ENCODE measurements at regions not wholly inside any gene's neighbourhood (a gene's known extent, or its start where the extent isn't known, plus 50 kb on each side); places are given as distances from the start of the nearest gene placed in this dataset.
"Not testable (repeated sequence)": the region's sequence is repeated elsewhere in the genome, so short reads cannot be mapped to it uniquely, and the experiment has no call there.

GRCh38 chr2:94576486-94576885, 294.7 kb upstream of the TEKT4 start:
- not testable (repeated sequence) for DNase-seq

GRCh38 chr2:94577160-94577559, 294.1 kb upstream of the TEKT4 start:
- not testable (repeated sequence) for DNase-seq

- DNase-seq = not testable (repeated sequence)
These were observed 292.0 kb upstream of the TEKT4 start for GRCh38 chr2:94579221-94579620.

DNA sequence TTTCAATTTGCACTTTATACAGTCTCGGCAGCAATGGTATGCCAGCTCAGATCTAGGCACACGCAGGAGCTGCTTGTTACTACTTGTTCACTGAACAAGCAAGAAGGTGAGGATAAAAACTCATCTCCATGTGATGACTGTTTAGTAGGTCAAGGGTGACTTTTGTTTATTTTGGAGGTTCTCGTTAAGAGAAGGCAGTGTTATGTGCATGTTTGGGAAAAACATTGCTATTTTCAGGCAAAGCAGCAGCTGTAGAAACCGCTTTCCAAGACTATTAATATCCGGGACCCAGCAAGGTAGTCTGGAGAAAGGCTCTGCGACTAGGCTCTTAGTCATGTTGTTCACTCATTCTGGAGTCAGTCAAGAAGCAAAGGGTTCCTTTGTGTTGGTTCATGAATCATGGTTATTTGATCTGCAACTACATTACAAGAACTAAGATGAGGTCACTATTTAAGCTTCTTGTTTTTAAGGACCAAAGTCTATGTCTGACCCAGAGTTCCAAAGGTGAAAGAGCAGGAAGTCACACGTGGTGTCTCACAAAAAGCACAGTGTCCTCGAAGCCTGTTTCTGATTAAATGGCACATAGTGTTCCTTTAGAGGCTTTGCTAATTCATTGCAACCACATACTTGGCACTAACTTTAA, 288.0 kb upstream of the TEKT4 start:
- DNase-seq = not testable (repeated sequence)

- DNase-seq = not testable (repeated sequence)
These were observed 286.7 kb upstream of the TEKT4 start for GRCh38 chr2:94584569-94584968.

DNA sequence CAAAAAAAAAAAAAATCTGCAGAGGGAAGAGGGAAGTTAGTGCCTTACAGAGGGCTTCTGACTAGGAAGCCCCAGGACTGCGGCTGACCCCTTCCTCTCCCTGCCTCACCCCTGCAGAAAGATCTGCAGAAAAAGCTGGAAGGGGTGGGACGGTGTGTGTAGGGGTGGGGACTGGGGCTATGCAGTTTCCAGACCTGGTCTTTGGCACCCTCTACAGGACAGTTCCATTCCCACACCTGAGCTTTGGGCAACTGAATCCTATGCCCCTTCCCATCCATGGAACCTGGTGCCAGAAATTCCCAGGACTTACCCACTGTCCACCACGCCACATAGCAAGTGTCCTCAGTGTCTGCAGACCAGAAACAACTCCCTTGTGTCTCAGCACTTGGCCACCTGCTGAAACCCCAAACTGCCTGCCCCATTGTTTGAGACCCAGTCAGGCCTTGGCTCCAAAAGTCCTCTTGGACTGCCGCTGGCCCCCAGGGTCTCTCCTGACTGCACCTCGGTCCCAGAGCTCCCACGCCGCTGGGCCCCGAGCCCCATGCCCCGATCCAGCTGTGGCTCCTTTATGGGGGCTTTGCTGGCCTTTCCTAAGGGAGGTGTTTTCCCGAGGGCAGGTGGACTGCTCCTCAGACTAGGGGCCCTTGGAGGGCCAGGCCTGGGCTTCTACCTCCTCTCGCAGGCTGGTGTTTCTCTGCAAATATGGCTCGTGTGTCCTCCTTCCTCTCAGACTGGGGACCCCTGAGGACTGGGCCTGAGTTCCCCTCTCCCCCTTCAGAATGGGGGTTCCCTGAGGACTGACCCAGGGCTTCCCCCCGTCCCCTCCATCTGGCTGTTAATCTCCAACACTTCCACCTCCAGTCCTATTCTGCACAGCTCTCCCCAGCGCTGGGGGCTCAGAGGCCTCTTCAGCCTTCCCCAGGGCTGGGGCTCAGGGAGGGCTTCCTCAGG, 284.9 kb upstream of the TEKT4 start:
- not testable (repeated sequence) for DNase-seq

DNA sequence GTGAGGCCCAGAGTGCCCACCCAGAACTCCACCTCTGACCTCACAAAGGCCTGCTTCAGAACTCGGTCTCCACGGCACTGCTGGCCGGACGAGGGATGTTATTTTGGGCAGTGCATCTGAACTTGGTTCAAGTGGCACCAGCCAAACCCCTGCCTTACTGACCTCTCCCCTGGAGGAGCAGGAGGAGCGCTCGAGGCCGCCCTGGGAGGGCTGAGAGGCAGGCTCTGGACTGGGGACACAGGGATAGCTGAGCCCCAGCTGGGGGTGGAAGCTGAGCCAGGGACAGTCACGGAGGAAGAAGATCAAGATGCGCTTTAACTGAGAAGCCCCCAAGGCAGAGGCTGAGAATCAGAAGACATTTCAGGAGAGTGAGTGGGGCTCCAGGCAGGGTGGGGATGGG, 284.2 kb upstream of the TEKT4 start:
- not testable (repeated sequence) for DNase-seq

DNA sequence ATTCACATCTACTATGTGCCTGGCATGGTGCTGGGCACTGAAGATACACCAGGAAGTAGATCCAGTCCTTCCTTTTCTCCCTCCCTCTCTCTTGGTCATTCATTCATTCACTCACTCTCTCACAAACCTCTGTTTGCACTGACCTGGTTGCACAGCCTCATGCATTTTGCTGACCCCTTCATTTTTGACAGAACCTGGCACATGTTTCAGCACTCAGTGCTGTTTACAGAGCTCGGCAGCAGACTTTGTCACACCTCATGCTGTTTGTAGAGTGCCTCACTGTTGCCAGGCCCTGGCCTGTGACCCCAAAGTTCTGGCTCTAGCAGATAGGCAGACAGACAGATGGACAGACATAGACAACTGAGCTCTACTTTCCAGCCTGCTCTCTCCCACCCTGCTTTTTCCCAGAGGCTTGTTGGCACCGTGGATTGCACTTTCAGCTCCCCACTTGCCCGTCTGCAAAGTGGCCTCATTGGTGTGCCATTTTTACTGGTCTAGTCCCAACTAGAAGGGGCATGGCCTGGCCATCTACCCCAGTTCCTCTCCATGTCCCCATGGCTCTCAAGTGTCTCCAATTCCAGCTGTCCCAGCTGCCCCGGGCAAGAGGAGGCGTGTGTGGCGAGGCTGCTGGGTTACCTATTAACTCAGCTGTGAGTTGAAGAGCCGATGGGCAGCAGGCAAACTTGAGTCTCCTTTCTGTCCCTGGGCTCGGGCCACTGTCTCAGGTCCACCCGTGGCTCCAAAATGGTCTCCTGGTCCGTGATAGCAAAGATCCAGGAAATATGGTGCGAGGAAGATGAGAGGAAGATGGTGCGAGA, 277.0 kb upstream of the TEKT4 start:
- DNase-seq = not testable (repeated sequence)

- DNase-seq = not testable (repeated sequence)
These were observed 275.3 kb upstream of the TEKT4 start for GRCh38 chr2:94595956-94596355.

GRCh38 chr2:94598075-94598713, 273.0 kb upstream of the TEKT4 start:
- DNase-seq = not testable (repeated sequence)

GRCh38 chr2:94600929-94601328, 270.3 kb upstream of the TEKT4 start:
- not testable (repeated sequence) for DNase-seq

DNA sequence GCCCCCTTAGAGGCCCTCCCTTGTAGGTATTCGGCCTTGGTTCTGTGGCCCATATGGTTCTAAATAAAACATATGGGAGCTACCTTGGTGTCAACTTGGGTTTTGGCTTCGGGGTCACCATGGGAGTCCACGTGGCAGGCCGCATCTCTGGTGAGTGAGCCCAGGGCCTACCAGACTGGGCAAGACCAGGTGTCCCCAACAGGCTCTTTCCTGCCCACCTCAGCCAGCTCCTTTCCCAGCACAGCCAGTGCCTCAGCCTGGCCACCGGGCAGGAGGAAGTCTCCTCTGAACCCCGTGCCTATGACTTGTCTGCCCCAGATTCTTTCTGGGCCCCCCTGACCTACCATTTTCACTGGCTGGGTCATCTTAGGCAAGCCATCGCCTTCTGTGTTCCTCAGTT, 268.8 kb upstream of the TEKT4 start:
- DNase-seq = no peak

- no peak for DNase-seq
These were observed 249.1 kb upstream of the TEKT4 start for GRCh38 chr2:94622113-94622618.

DNA sequence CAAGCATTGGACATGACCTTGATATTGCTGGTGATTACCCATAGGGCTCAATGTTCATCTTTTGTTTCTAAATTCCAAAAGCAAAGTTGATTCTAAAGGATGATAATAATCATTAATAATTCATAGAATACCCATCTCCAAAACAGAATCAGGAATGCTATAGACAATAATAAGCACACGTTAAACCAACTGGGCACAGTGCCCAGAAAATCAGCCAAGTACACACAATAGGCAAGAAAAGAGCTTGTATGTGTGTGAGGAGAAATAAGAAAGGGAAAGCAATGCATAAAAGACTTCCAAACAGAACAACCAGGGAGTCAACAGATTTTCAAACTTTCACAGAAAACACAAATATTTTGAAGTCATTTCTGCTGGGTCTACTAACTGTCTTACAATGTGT, 242.3 kb upstream of the TEKT4 start:
- not testable (repeated sequence) for DNase-seq

DNA sequence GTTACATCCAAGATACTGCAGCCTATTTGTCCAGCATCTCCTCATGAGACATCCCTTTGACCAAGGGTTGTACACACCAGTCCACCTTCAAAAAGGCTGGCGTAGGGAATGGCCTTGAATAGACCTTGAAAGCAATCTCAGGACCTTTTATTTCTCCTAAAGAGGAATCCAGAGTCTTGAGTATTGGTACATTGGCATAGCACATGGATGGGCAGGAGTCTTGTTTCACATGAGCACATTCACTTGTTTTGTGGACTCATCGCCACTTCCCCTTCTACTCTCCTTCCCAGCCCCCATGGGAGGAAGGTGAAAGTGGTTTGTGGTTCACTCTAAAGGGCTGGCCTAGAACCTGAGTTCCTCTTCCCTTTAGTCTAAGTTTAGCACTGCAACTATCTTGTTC, 229.8 kb upstream of the TEKT4 start:
- DNase-seq = peak; percentile 0

- DNase-seq = not testable (repeated sequence)
These were observed 219.1 kb upstream of the TEKT4 start for GRCh38 chr2:94652131-94652530.

- not testable (repeated sequence) for DNase-seq
These were observed 201.4 kb upstream of the TEKT4 start for GRCh38 chr2:94669858-94670257.

DNA sequence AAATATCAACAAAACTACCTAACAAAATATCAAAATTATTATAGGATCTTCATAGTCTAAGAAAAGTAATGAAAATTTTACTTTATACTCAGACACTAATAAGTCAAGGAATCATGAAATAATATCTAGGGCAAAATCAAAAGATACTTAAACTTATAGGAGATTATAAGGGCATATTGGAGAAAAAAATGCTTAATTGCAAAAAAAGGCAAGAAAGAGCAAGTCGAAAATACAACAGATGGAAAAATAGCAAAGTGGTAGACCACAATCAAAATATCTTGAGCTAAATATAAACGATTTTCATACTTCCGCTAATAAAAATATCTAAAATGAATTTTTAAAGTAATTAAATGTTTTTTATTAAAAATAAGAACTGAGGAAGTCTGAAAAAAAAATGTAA, 177.0 kb upstream of the TEKT4 start:
- DNase-seq = not testable (repeated sequence)

GRCh38 chr2:94708982-94709381, 162.2 kb upstream of the TEKT4 start:
- not testable (repeated sequence) for DNase-seq

DNA sequence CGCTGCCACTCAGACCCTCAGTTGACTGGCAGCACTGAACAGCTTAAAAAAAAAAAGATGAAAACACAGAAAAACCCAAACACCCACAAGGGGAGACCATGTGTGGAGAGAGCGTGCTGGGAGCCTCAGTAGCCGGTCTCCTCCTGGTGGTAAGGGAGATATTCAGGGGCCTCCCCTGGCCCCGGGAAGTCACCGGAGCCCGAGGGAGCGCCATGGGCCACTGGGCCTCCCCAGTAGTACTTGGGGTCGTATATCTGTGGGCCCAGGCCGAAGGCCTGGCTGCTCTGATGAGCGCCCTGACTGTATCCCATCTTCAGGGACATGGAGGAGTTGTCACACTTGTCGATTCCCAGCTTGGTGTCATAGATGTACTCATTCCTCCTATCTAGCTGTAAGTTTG, 145.7 kb upstream of the TEKT4 start:
- no peak for DNase-seq

DNA sequence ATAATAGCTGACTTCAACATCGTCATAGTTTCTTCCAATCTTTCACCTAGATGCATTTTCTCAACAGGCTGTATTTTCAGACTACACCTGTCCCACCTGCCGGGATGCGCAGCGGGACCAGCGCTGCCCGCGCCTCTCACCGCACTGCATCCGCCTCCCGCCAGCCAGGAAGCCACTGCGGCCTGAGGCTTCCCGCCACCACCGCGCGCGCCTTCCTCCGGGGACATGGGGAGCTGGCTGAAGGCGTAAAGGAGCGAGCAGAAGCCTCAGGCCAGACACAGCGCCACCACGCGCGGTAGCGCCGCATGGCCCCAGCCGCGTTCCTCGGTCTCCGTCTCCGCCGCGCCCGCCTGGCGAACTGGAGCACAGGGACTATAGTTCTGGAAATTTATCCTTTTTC, 135.7 kb upstream of the TEKT4 start:
- not testable (repeated sequence) for DNase-seq

DNA sequence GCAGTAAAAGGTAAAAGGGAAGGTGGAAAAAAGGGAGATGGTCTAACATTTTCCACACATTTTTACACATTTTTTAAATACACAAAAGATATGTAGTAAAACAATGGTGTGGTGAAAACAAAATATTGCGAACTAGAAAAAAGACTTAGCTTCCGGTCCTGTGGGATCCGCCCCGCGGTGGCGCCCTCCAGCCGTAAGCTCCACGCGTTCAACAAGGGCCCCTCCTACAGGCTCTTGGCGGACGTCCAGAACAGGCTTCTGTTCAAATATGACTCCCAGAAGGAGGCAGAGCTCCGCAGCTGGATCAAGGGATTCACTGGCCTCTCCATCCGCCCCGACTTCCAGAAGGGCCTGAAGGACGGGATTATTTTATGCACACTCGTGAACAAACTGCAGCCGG, 134.1 kb upstream of the TEKT4 start:
- DNase-seq = not testable (repeated sequence)
